22Rv1 (cell line): ENCODE measurements at regions not wholly inside any gene's neighbourhood (a gene's known extent, or its start where the extent isn't known, plus 50 kb on each side); places are given as distances from the start of the nearest gene placed in this dataset.

ENCODE experiments used
- ZFX ChIP-seq: fragments of 450-650 bp; IDR thresholded peaks from 2 replicates; pipeline ENCODE4 v1.6.1; 2017; ENCODE audit warnings: antibody characterized with exemption, borderline replicate concordance
- TF ChIP-seq, protein P1 (sequence below): fragments of 450-650 bp; IDR thresholded peaks from 2 replicates; pipeline ENCODE4 v1.5.1; 2017; ENCODE audit warnings: mild to moderate bottlenecking

DNA sequence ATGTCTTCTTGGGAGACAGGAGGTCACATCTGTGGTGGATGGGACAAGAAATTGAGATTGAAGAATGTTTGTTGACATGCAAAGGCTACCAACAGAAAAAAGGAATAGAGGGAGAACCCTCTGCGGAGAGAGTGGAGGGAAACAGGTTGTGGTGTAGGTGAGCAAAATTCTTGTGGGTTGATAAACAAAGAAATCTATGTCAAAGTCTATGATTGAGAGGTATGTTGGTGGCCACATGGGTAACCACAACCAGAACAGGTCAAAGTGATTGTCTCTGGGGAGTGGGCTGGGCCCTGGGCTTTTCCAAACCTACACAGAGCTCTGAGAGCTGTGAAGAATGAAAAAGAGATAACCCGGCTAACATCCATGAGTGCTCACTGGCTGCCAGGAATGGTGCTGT lies 62.8 kb upstream of the NCK2 start:
- TF ChIP-seq, protein P1, sequence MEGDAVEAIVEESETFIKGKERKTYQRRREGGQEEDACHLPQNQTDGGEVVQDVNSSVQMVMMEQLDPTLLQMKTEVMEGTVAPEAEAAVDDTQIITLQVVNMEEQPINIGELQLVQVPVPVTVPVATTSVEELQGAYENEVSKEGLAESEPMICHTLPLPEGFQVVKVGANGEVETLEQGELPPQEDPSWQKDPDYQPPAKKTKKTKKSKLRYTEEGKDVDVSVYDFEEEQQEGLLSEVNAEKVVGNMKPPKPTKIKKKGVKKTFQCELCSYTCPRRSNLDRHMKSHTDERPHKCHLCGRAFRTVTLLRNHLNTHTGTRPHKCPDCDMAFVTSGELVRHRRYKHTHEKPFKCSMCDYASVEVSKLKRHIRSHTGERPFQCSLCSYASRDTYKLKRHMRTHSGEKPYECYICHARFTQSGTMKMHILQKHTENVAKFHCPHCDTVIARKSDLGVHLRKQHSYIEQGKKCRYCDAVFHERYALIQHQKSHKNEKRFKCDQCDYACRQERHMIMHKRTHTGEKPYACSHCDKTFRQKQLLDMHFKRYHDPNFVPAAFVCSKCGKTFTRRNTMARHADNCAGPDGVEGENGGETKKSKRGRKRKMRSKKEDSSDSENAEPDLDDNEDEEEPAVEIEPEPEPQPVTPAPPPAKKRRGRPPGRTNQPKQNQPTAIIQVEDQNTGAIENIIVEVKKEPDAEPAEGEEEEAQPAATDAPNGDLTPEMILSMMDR, result no peak
- no peak for TF ChIP-seq ZFX
